ENCODE measurements at regions not wholly inside any gene's neighbourhood (a gene's known extent, or its start where the extent isn't known, plus 50 kb on each side); places are given as distances from the start of the nearest gene placed in this dataset.

DNA sequence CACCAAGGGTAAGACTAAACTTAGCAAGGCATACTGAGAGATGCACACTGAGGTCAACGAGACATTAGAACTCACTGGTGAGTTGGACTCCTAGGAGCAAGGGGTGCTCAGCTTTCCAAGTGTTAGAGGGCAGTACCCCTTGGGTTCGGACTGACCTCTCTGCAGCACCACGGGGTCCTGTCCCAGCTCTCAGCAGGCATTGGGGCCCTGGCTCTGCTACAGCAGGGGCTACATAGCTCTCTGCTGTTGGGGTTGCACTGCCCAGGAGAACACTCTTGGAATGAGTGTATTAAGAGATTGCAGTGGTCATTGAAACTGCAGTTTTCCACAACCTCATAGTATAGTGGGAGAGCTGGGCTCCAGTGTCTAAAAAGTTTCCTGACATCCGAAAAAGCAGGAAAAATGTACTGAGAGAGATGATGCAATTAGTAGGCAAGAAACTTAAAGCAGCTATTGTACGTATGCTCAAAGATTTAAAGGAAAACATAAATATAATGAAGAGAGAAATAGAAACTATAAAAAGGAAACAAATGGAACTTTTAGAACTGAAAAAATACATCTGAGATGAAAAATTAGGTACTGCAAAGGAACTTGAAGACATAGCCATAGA is 132.5 kb upstream of the MAX start:
- TF ChIP-seq, protein P1, sequence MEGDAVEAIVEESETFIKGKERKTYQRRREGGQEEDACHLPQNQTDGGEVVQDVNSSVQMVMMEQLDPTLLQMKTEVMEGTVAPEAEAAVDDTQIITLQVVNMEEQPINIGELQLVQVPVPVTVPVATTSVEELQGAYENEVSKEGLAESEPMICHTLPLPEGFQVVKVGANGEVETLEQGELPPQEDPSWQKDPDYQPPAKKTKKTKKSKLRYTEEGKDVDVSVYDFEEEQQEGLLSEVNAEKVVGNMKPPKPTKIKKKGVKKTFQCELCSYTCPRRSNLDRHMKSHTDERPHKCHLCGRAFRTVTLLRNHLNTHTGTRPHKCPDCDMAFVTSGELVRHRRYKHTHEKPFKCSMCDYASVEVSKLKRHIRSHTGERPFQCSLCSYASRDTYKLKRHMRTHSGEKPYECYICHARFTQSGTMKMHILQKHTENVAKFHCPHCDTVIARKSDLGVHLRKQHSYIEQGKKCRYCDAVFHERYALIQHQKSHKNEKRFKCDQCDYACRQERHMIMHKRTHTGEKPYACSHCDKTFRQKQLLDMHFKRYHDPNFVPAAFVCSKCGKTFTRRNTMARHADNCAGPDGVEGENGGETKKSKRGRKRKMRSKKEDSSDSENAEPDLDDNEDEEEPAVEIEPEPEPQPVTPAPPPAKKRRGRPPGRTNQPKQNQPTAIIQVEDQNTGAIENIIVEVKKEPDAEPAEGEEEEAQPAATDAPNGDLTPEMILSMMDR (IDR thresholded peaks at IDR 0.05) = no peak
- TF ChIP-seq POLR2AphosphoS5 (IDR thresholded peaks at IDR 0.05) (no peak), POLR2A (IDR thresholded peaks at IDR 0.05) (no peak)

Data from upper lobe of left lung (tissue), 4 donors.